ENCODE measurements at regions not wholly inside any gene's neighbourhood (a gene's known extent, or its start where the extent isn't known, plus 50 kb on each side); places are given as distances from the start of the nearest gene placed in this dataset.
A peak's percentile ranks its signal among the peaks of the same experiment; 100 is the strongest.

DNA sequence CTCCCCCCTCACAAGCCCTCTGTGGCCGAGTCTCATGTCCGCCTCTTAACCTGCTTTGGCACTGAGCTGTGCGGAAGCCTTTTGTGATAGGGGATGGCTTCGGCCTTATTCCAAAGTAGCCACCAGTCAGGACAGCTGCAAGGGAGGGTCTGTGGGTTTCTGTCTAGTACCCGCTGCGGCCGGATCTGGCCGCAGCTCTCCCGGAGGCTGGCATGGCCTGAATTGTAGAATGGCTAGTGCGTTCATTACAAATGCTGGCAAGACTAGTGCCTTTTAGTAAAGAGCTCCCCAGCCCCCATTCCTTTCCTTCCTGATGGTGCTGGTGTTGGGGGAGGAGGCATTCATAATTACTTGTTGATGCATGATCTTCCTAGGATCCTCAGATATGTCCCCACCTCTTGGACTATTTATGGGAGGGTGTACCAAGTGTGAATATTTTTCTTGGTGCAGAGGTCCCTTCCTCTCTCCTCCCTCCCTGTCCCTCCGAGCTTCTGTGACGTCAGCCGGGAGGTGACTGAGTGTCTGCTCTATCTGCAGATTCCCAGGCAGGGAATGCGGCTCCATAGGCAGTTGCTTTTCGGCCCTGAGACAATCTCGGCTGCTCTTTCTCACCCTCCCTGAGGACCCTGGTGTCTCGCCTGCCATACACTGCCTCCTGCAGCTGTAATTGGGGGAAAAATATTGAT lies 108.7 kb upstream of the E2F8 start:
- Histone ChIP-seq H3K79me2 (no peaks in the 10 kb centered on the region), H3K9me3 (ENCODE audit: low read depth) (no peaks in the 10 kb centered on the region), H3K27ac (no peak overlapping the region), H3K4me2 (no peak overlapping the region), H3K4me3 (no peak overlapping the region), H2AFZ (no peak overlapping the region), H4K20me1 (ENCODE audit: insufficient read depth, poor library complexity, severe bottlenecking) (no peaks in the 10 kb centered on the region), H3K9me2 (replicated peaks; ENCODE audit: insufficient read depth) (no peaks in the 10 kb centered on the region), H3K36me3 (replicated peaks; ENCODE audit: insufficient read depth, low read depth) (no peaks in the 10 kb centered on the region), H3K4me1 (ENCODE audit: insufficient read depth) (peaks cover 17% of the 10 kb centered on the region), H3K27me3 (peaks cover 87% of the 10 kb centered on the region)
- no peak for TF ChIP-seq EZH2phosphoT487 (IDR thresholded peaks at IDR 0.05; ENCODE audit: low read depth, severe bottlenecking, unreplicated experiment)
- TF ChIP-seq, protein P1, sequence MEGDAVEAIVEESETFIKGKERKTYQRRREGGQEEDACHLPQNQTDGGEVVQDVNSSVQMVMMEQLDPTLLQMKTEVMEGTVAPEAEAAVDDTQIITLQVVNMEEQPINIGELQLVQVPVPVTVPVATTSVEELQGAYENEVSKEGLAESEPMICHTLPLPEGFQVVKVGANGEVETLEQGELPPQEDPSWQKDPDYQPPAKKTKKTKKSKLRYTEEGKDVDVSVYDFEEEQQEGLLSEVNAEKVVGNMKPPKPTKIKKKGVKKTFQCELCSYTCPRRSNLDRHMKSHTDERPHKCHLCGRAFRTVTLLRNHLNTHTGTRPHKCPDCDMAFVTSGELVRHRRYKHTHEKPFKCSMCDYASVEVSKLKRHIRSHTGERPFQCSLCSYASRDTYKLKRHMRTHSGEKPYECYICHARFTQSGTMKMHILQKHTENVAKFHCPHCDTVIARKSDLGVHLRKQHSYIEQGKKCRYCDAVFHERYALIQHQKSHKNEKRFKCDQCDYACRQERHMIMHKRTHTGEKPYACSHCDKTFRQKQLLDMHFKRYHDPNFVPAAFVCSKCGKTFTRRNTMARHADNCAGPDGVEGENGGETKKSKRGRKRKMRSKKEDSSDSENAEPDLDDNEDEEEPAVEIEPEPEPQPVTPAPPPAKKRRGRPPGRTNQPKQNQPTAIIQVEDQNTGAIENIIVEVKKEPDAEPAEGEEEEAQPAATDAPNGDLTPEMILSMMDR (IDR thresholded peaks at IDR 0.05; ENCODE audit: poor library complexity) = no peak
- 73% methylated on average over 17 of the region's 17 CpGs for WGBS (ENCODE audit: low lambda C conversion rate, missing lambda C conversion rate)
- DNase-seq (ENCODE audit: low spot score) = no peak

DNA sequence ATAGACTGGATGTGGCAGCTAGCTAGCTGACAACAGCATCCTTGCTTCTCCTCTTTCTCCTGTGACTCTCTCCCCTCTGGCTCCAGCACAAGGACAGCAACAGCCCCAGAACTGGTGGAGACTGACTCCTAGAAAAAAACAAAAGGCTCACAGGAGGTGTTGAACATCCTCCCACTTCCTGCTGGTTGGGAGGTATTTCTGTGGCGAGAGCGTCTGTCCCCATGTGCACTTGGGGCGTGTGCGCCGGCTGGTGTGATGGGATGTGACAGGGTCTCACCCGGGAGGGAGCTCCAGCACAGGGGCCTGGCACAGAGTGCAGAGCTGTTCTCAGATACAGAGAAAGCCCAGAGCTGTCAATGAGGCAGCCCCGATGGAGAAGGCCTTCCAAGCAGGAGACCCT lies 107.2 kb upstream of the E2F8 start:
- H2AFZ ChIP-seq = no peak overlapping the region
- no peak overlapping the region for H3K4me3 ChIP-seq
- TF ChIP-seq EZH2phosphoT487 (IDR thresholded peaks at IDR 0.05; ENCODE audit: low read depth, severe bottlenecking, unreplicated experiment) (no peak), EZH2 (IDR thresholded peaks at IDR 0.05; ENCODE audit: borderline replicate concordance) (no peak)
- TF ChIP-seq, protein P1 (IDR thresholded peaks at IDR 0.05; ENCODE audit: poor library complexity) = no peak
- no peak for DNase-seq (ENCODE audit: low spot score)
- no peaks in the 10 kb centered on the region for H3K9me2 ChIP-seq (replicated peaks; ENCODE audit: insufficient read depth)
- H3K79me2 ChIP-seq = no peaks in the 10 kb centered on the region
- H3K4me1 ChIP-seq (ENCODE audit: insufficient read depth) = peaks cover 17% of the 10 kb centered on the region
- no peaks in the 10 kb centered on the region for H3K36me3 ChIP-seq (replicated peaks; ENCODE audit: insufficient read depth, low read depth)
- no peaks in the 10 kb centered on the region for H4K20me1 ChIP-seq (ENCODE audit: insufficient read depth, poor library complexity, severe bottlenecking)
- H3K27ac ChIP-seq = no peak overlapping the region
- no peak overlapping the region for H3K4me2 ChIP-seq
- H3K27me3 ChIP-seq = peaks cover 95% of the 10 kb centered on the region
- H3K9me3 ChIP-seq (ENCODE audit: low read depth) = no peaks in the 10 kb centered on the region
- WGBS (ENCODE audit: low lambda C conversion rate, missing lambda C conversion rate) = 72% methylated on average over 7 of the region's 7 CpGs

DNA sequence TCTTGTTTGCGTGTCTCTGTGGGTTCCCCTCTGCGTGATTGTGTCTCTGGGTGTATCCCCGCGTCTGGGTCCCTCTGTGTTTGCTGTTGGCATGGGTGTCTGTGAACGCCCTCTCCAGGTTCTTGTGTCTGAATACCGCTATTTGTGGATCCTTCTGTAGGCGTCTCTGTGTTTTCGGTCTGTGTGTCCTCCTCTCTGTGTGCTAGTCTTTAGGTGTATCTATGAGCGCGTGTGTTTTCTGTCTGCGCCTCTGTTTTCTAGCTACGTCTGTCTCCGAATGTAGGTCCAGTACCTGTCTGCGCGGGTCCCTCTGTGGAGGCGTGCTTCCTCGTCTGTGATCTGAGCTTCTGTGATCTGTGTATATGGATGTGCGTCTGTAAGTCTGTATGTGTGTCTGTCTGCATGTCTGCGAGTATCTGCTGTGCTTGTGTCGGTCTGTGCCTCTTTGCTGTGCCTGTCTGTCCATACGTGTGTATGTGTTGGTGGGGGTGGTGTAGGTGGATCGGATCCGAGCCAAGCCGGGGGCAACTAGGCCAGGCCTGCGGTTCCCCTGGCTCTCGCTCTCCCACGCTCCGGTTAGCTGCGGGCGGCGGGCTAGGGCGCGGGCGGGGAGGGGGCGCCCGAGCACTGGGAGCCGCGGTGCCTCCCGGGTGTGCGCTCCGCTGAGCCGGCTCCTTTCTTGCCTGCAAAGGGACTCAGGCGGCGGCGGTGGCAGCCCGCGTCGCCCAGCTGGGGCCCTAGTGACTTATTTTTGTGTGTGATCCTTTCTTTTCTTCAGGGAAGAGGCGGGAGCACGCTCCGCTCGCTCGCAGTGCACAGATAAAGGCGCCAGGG lies 105.3 kb upstream of the E2F8 start:
- peak; percentile 29 for DNase-seq (ENCODE audit: low spot score)
- Histone ChIP-seq H3K9me3 (ENCODE audit: low read depth) (no peaks in the 10 kb centered on the region), H2AFZ (peak overlapping the region; percentile 19), H3K4me2 (peak overlapping the region; percentile 91), H3K36me3 (replicated peaks; ENCODE audit: insufficient read depth, low read depth) (no peaks in the 10 kb centered on the region), H3K79me2 (no peaks in the 10 kb centered on the region), H4K20me1 (ENCODE audit: insufficient read depth, poor library complexity, severe bottlenecking) (no peaks in the 10 kb centered on the region), H3K4me1 (ENCODE audit: insufficient read depth) (peaks cover 17% of the 10 kb centered on the region), H3K27ac (no peak overlapping the region), H3K27me3 (peaks cover 91% of the 10 kb centered on the region), H3K4me3 (peak overlapping the region; percentile 16), H3K9me2 (replicated peaks; ENCODE audit: insufficient read depth) (no peaks in the 10 kb centered on the region)
- 19% methylated on average over 33 of the region's 54 CpGs for WGBS (ENCODE audit: low lambda C conversion rate, missing lambda C conversion rate)
- TF ChIP-seq EZH2 (IDR thresholded peaks at IDR 0.05; ENCODE audit: borderline replicate concordance) (peak; percentile 74), EZH2phosphoT487 (IDR thresholded peaks at IDR 0.05; ENCODE audit: low read depth, severe bottlenecking, unreplicated experiment) (peak; percentile 51)
- TF ChIP-seq, protein P1 (IDR thresholded peaks at IDR 0.05; ENCODE audit: poor library complexity) = no peak
